Tibial nerve (tissue), 4 donors: ENCODE measurements at regions not wholly inside any gene's neighbourhood (a gene's known extent, or its start where the extent isn't known, plus 50 kb on each side); places are given as distances from the start of the nearest gene placed in this dataset.

ENCODE experiments used
- DNase-seq, 2 donors: peaks; one replicate each; pipeline ENCODE4 v3.0.0-alpha.2; 2019; ENCODE audit warnings: low spot score in 2 of 2
- H3K27ac ChIP-seq, 4 donors: fragments of 200-600 bp; sonication (generic) in 3 of 4; one replicate each; pipeline ENCODE4 v1.5.1; 2017 to 2019; ENCODE audit warnings: mild to moderate bottlenecking in 1 of 4
- H3K27me3 ChIP-seq, 2 donors: fragments of 200-600 bp; sonication (generic) in 1 of 2; one replicate each; pipeline versions ENCODE4 v1.5.1 to v1.6.0; 2017 to 2019
- H3K36me3 ChIP-seq, 3 donors: fragments of 200-600 bp; sonication (generic); one replicate each; pipeline ENCODE4 v1.5.1; 2018 to 2019
- H3K4me1 ChIP-seq, 4 donors: fragments of 200-600 bp; sonication (generic) in 3 of 4; one replicate each; pipeline ENCODE4 v1.5.1; 2017 to 2019
- H3K4me3 ChIP-seq, 4 donors: fragments of 200-600 bp; sonication (generic) in 3 of 4; one replicate each; pipeline ENCODE4 v1.5.1; 2017 to 2019; ENCODE audit warnings: mild to moderate bottlenecking in 1 of 4, moderate library complexity in 1 of 4
- H3K9me3 ChIP-seq, 4 donors: fragments of 200-600 bp; sonication (generic) in 3 of 4; one replicate each; pipeline ENCODE4 v1.5.1; 2017 to 2019
- CTCF ChIP-seq, 5 experiments: fragments of 200-600 bp in 3 of 5; fragments of 450-650 bp in 2 of 5; sonication (generic) in 3 of 5; IDR thresholded peaks; one replicate each; pipeline ENCODE4 v1.5.1; 2016 to 2019; ENCODE audit warnings: antibody characterized with exemption in 5 of 5, mild to moderate bottlenecking in 3 of 5, moderate library complexity in 2 of 5
- EP300 ChIP-seq, 2 donors: sonication (generic); formaldehyde crosslinking; IDR thresholded peaks; one replicate each; pipeline ENCODE4 v1.6.1; 2017; ENCODE audit warnings: antibody characterized with exemption in 2 of 2, mild to moderate bottlenecking in 1 of 2
- POLR2A ChIP-seq, 2 donors: fragments of 450-650 bp; IDR thresholded peaks; one replicate each; pipeline ENCODE4 v1.6.1; 2017; ENCODE audit warnings: antibody characterized with exemption in 2 of 2, mild to moderate bottlenecking in 2 of 2, moderate library complexity in 2 of 2
- WGBS, 2 donors: methylation state at CpG; one replicate each; pipeline ENCODE4 v1.1.5; 2018; 5-methylcytosine and 5-hydroxymethylcytosine counted together

- H3K4me1 ChIP-seq, result no peaks in the 10 kb centered on the region
- no peaks in the 10 kb centered on the region for H3K27me3 ChIP-seq
- DNase-seq, result no peak
- no peaks in the 10 kb centered on the region for H3K36me3 ChIP-seq
- H3K4me3 ChIP-seq, result no peak overlapping the region
- no peaks in the 10 kb centered on the region for H3K9me3 ChIP-seq
- no peak overlapping the region for H3K27ac ChIP-seq
- 76 to 80% methylated on average over 8 of the region's 8 CpGs for WGBS, 2 donors
- TF ChIP-seq POLR2A (IDR thresholded peaks at IDR 0.05), result no peak
- no peak for TF ChIP-seq CTCF (IDR thresholded peaks at IDR 0.05)
- no peak for TF ChIP-seq EP300 (IDR thresholded peaks at IDR 0.05)
These were observed 301.3 kb upstream of the SALL3 start for GRCh38 chr18:78678318-78678695.

GRCh38 chr18:78679031-78679430 lies 300.6 kb upstream of the SALL3 start:
- H3K27ac ChIP-seq, result no peak overlapping the region

GRCh38 chr18:78679613-78680260 lies 299.9 kb upstream of the SALL3 start:
- DNase-seq, result no peak
- H3K27ac ChIP-seq, result no peak overlapping the region
- H3K4me3 ChIP-seq, result no peak overlapping the region
- no peak for TF ChIP-seq EP300 (IDR thresholded peaks at IDR 0.05)
- TF ChIP-seq POLR2A (IDR thresholded peaks at IDR 0.05), result no peak
- no peak for TF ChIP-seq CTCF (IDR thresholded peaks at IDR 0.05)
- H3K27me3 ChIP-seq, result no peaks in the 10 kb centered on the region
- no peaks in the 10 kb centered on the region for H3K36me3 ChIP-seq
- H3K9me3 ChIP-seq, result no peaks in the 10 kb centered on the region
- 68% methylated on average over 17 of the region's 17 CpGs for WGBS, 2 donors
- no peaks in the 10 kb centered on the region for H3K4me1 ChIP-seq

More at GRCh38 chr18:78679031-78679430, 300.6 kb upstream of the SALL3 start:
- TF ChIP-seq POLR2A (IDR thresholded peaks at IDR 0.05) (no peak), EP300 (IDR thresholded peaks at IDR 0.05) (no peak), CTCF (IDR thresholded peaks at IDR 0.05) (no peak)
- H3K4me3 ChIP-seq, result no peak overlapping the region
- no peaks in the 10 kb centered on the region for H3K27me3 ChIP-seq
- no peaks in the 10 kb centered on the region for H3K4me1 ChIP-seq
- H3K9me3 ChIP-seq, result no peaks in the 10 kb centered on the region
- WGBS, 2 donors, result 70 to 84% methylated on average over 9 of the region's 9 CpGs
- no peaks in the 10 kb centered on the region for H3K36me3 ChIP-seq
- DNase-seq, result no peak

GRCh38 chr18:78681396-78681795 lies 298.2 kb upstream of the SALL3 start:
- Histone ChIP-seq H3K4me3 (no peak overlapping the region), H3K36me3 (no peaks in the 10 kb centered on the region), H3K4me1 (no peaks in the 10 kb centered on the region), H3K9me3 (no peaks in the 10 kb centered on the region), H3K27me3 (no peaks in the 10 kb centered on the region), H3K27ac (no peak overlapping the region)
- WGBS, 2 donors, result 86 to 87% methylated on average over 12 of the region's 12 CpGs
- no peak for DNase-seq
- TF ChIP-seq POLR2A (IDR thresholded peaks at IDR 0.05), result no peak
- no peak for TF ChIP-seq CTCF (IDR thresholded peaks at IDR 0.05)
- TF ChIP-seq EP300 (IDR thresholded peaks at IDR 0.05), result no peak

GRCh38 chr18:78681934-78682333 lies 297.7 kb upstream of the SALL3 start:
- no peak overlapping the region for H3K4me3 ChIP-seq
- H3K27me3 ChIP-seq, result no peaks in the 10 kb centered on the region
- no peak overlapping the region for H3K27ac ChIP-seq
- no peaks in the 10 kb centered on the region for H3K4me1 ChIP-seq
- no peak for TF ChIP-seq POLR2A (IDR thresholded peaks at IDR 0.05)
- no peak for TF ChIP-seq CTCF (IDR thresholded peaks at IDR 0.05)
- no peak for TF ChIP-seq EP300 (IDR thresholded peaks at IDR 0.05)
- H3K36me3 ChIP-seq, result no peaks in the 10 kb centered on the region
- no peak for DNase-seq
- WGBS, 2 donors, result 94 to 95% methylated on average over 12 of the region's 12 CpGs
- H3K9me3 ChIP-seq, result no peaks in the 10 kb centered on the region
